ENCODE measurements at regions not wholly inside any gene's neighbourhood (a gene's known extent, or its start where the extent isn't known, plus 50 kb on each side); places are given as distances from the start of the nearest gene placed in this dataset.

DNA sequence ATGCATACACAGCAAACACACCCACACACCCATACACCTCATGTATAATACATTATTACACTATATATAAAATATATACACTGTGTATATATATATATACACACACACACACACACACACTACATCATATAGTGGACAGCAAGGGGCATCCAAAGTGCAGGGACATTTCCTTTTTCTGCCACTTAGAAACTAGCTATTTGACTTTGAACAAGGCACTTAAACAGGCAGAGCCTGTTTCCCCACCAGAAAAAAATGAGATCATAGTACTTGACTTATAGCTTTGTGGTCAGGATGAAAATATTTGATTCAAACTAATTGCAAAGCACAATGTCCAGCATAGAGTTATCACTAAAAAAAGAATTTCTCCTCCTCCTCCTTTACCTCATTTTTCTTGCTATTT lies 254.3 kb upstream of the NPVF start:
- H3K9me3 ChIP-seq = no peaks in the 10 kb centered on the region
- H3K4me3 ChIP-seq = no peak overlapping the region
- DNase-seq = no peak
- TF ChIP-seq EP300 (IDR thresholded peaks at IDR 0.05) (no peak), POLR2A (IDR thresholded peaks at IDR 0.05) (no peak)
- TF ChIP-seq, protein P1, sequence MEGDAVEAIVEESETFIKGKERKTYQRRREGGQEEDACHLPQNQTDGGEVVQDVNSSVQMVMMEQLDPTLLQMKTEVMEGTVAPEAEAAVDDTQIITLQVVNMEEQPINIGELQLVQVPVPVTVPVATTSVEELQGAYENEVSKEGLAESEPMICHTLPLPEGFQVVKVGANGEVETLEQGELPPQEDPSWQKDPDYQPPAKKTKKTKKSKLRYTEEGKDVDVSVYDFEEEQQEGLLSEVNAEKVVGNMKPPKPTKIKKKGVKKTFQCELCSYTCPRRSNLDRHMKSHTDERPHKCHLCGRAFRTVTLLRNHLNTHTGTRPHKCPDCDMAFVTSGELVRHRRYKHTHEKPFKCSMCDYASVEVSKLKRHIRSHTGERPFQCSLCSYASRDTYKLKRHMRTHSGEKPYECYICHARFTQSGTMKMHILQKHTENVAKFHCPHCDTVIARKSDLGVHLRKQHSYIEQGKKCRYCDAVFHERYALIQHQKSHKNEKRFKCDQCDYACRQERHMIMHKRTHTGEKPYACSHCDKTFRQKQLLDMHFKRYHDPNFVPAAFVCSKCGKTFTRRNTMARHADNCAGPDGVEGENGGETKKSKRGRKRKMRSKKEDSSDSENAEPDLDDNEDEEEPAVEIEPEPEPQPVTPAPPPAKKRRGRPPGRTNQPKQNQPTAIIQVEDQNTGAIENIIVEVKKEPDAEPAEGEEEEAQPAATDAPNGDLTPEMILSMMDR (IDR thresholded peaks at IDR 0.05) = no peak
- intact Hi-C loops (cut with DNase I) = no loop called here
- H3K36me3 ChIP-seq = no peaks in the 10 kb centered on the region
- H3K4me1 ChIP-seq (ENCODE audit: insufficient read depth) = no peaks in the 10 kb centered on the region
- H3K27me3 ChIP-seq = no peaks in the 10 kb centered on the region
- H3K27ac ChIP-seq = no peak overlapping the region

DNA sequence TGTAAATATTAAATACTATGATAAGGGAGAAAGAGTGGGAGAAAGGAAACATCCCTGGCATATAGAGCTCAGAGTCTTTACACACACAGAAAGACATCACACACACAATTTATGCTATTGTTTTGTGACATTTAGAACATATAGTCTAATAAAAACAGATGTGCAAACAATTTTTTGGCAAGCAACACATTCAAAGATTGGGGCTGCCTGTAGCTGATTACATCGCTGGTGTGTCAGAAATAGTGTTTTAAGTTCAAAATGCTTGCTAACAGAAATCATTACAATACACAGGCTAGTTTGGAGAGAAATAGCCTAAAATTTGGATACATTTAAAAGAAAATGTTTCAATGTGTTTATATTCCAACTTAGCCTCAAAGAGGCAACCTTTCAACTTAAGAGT lies 256.7 kb upstream of the NPVF start:
- Histone ChIP-seq H3K27ac (no peak overlapping the region), H3K9me3 (no peaks in the 10 kb centered on the region), H3K4me3 (no peak overlapping the region), H3K27me3 (no peaks in the 10 kb centered on the region), H3K36me3 (no peaks in the 10 kb centered on the region), H3K4me1 (ENCODE audit: insufficient read depth) (no peaks in the 10 kb centered on the region)
- no peak for DNase-seq
- 22 to 41% (median 38%) methylated on average over 1 of the region's 1 CpG for WGBS, 3 donors
- intact Hi-C loops (cut with DNase I) = no loop called here
- TF ChIP-seq, protein P1 (IDR thresholded peaks at IDR 0.05) = no peak
- TF ChIP-seq EP300 (IDR thresholded peaks at IDR 0.05) (no peak), POLR2A (IDR thresholded peaks at IDR 0.05) (no peak)

DNA sequence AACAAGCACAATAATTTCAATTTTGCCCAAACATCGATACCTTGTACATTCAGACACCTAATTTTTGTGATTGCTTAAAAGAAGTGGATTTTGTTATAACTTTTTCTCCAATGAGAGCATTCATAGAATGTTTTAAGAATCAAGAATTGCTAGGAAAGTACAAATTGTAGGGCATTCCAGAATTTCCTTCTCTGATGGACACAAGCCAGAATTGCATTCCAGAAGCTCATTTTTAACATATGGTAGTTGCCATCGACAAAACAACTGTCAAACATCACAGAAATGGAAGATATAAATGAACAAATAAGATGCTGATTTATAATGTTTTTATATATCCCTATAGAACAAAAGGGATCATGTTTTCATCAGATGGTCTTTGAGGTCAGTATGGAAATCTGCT lies 258.4 kb upstream of the NPVF start:
- Histone ChIP-seq H3K27ac (no peak overlapping the region), H3K4me3 (no peak overlapping the region), H3K36me3 (no peaks in the 10 kb centered on the region), H3K27me3 (no peaks in the 10 kb centered on the region), H3K4me1 (ENCODE audit: insufficient read depth) (no peaks in the 10 kb centered on the region), H3K9me3 (no peaks in the 10 kb centered on the region)
- DNase-seq = no peak
- 29 to 38% (median 29%) methylated on average over 2 of the region's 2 CpGs for WGBS, 3 donors
- TF ChIP-seq POLR2A (IDR thresholded peaks at IDR 0.05) (no peak), EP300 (IDR thresholded peaks at IDR 0.05) (no peak)
- TF ChIP-seq, protein P1 (IDR thresholded peaks at IDR 0.05) = no peak
- intact Hi-C loops (cut with DNase I) = no loop called here

DNA sequence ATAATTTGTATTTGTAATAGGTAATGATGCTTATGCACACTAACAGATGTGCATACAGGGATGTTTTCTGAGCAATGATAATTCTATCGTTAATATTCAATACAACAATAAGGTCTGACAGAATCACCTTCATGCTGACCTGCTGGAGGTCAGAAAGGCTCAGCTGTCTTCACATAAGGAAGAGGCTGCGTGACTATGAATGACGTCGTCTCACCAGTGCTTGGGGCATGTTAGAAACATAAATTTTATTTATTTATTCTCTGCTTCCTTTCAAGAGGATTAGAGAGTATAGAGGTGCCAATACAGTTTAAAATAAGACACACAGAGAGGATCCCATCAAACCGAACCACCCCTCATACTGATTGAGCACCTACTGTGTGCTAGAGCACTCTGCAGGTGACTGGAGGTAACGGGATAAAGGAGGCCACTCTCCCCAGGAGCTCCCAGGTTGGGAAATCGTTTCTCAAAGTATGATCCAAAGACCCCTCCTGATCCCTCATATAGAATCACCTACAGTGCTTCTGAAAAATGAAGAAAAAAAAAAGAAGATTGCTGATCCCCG lies 265.6 kb upstream of the NPVF start:
- H3K27me3 ChIP-seq = no peaks in the 10 kb centered on the region
- DNase-seq = no peak
- intact Hi-C loops (cut with DNase I) = no loop called here

More for the DNA sequence above, 265.6 kb upstream of the NPVF start:
- H3K9me3 ChIP-seq = no peaks in the 10 kb centered on the region
- WGBS, 3 donors = 89 to 93% (median 92%) methylated on average over 8 of the region's 8 CpGs
- no peak overlapping the region for H3K27ac ChIP-seq
- H3K4me3 ChIP-seq = no peak overlapping the region
- peaks cover 21% of the 10 kb centered on the region for H3K4me1 ChIP-seq (ENCODE audit: insufficient read depth)
- no peaks in the 10 kb centered on the region for H3K36me3 ChIP-seq
- TF ChIP-seq POLR2A (IDR thresholded peaks at IDR 0.05) (no peak), EP300 (IDR thresholded peaks at IDR 0.05) (no peak)
- TF ChIP-seq, protein P1 (IDR thresholded peaks at IDR 0.05) = no peak
